NCI-H748 (cell line): ENCODE measurements at regions not wholly inside any gene's neighbourhood (a gene's known extent, or its start where the extent isn't known, plus 50 kb on each side); places are given as distances from the start of the nearest gene placed in this dataset.

Experiments
- DNase-seq: peaks from one replicate; lab custom pipeline; 2025; ENCODE audit not compliant: unreplicated experiment; lab: John Stamatoyannopoulos, UW

- DNase-seq, result no peak
These were observed 267.5 kb upstream of the HABP2 start for GRCh38 chr10:113285305-113285704.

GRCh38 chr10:113287592-113287991, 265.3 kb upstream of the HABP2 start:
- DNase-seq, result no peak

- DNase-seq, result no peak
These were observed 262.7 kb upstream of the HABP2 start for GRCh38 chr10:113290137-113290536.

- DNase-seq, result no peak
These were observed 261.4 kb upstream of the HABP2 start for GRCh38 chr10:113291413-113291812.

- no peak for DNase-seq
These were observed 260.8 kb upstream of the HABP2 start for GRCh38 chr10:113292086-113292485.

GRCh38 chr10:113292743-113293142, 260.1 kb upstream of the HABP2 start:
- DNase-seq, result no peak

- DNase-seq, result no peak
These were observed 259.7 kb upstream of the HABP2 start for GRCh38 chr10:113293167-113293566.

GRCh38 chr10:113294868-113295267, 258.0 kb upstream of the HABP2 start:
- no peak for DNase-seq

GRCh38 chr10:113297226-113297625, 255.6 kb upstream of the HABP2 start:
- no peak for DNase-seq

- no peak for DNase-seq
These were observed 254.2 kb upstream of the HABP2 start for GRCh38 chr10:113298616-113299015.

GRCh38 chr10:113300201-113300600, 252.7 kb upstream of the HABP2 start:
- no peak for DNase-seq

- no peak for DNase-seq
These were observed 252.2 kb upstream of the HABP2 start for GRCh38 chr10:113300617-113301016.

- DNase-seq, result no peak
These were observed 251.4 kb upstream of the HABP2 start for GRCh38 chr10:113301342-113301984.

GRCh38 chr10:113302062-113302461, 250.8 kb upstream of the HABP2 start:
- no peak for DNase-seq

GRCh38 chr10:113303544-113304146, 249.2 kb upstream of the HABP2 start:
- DNase-seq, result no peak

GRCh38 chr10:113304726-113305125, 248.1 kb upstream of the HABP2 start:
- no peak for DNase-seq

- no peak for DNase-seq
These were observed 247.0 kb upstream of the HABP2 start for GRCh38 chr10:113305871-113306270.

GRCh38 chr10:113309791-113310190, 243.1 kb upstream of the HABP2 start:
- DNase-seq, result no peak

- no peak for DNase-seq
These were observed 242.5 kb upstream of the HABP2 start for GRCh38 chr10:113310347-113310746.

- no peak for DNase-seq
These were observed 239.7 kb upstream of the HABP2 start for GRCh38 chr10:113313048-113313602.

GRCh38 chr10:113313722-113314121, 239.1 kb upstream of the HABP2 start:
- no peak for DNase-seq

GRCh38 chr10:113316506-113316905, 236.3 kb upstream of the HABP2 start:
- no peak for DNase-seq

GRCh38 chr10:113317489-113317888, 235.4 kb upstream of the HABP2 start:
- no peak for DNase-seq
